ENCODE measurements at regions not wholly inside any gene's neighbourhood (a gene's known extent, or its start where the extent isn't known, plus 50 kb on each side); places are given as distances from the start of the nearest gene placed in this dataset.

GRCh38 chr2:192877159-192877558 is 682.4 kb upstream of the TMEFF2 start:
- Mint-ChIP-seq H3K9me3 (ENCODE audit: insufficient read depth) (no peaks in the 10 kb centered on the region), H3K4me1 (no peaks in the 10 kb centered on the region), H3K27ac (no peak overlapping the region), H3K4me3 (no peak overlapping the region), H3K27me3 (no peaks in the 10 kb centered on the region)
- Histone ChIP-seq H3K4me2 (replicated peaks; ENCODE audit: low read depth, low read length, poor library complexity, severe bottlenecking) (no peak overlapping the region), H4K20me1 (ENCODE audit: control insufficient read depth, insufficient read depth, low read length, poor library complexity, severe bottlenecking) (no peaks in the 10 kb centered on the region), H3K4me3 (ENCODE audit: control extremely low read depth in 1 of 5, extremely low read depth in 1 of 5, insufficient read depth in 1 of 5, low read depth in 2 of 5, low read length in 4 of 5) (no peak overlapping the region), H3K27me3 (replicated peaks in 1 of 4; ENCODE audit: control extremely low read depth in 1 of 4, control insufficient read depth in 3 of 4, insufficient read depth in 4 of 4, low read length in 3 of 4) (no peaks in the 10 kb centered on the region), H3K9ac (ENCODE audit: low read length) (no peak overlapping the region), H3K27ac (ENCODE audit: low read length in 2 of 2) (no peak overlapping the region), H3K4me1 (ENCODE audit: control insufficient read depth in 2 of 2, insufficient read depth in 2 of 2, low read length in 2 of 2) (no peaks in the 10 kb centered on the region), H2AFZ (ENCODE audit: insufficient read depth, low read depth, low read length, poor library complexity, severe bottlenecking) (no peak overlapping the region), H3K9me3 (ENCODE audit: control extremely low read depth in 1 of 3, control insufficient read depth in 2 of 3, insufficient read depth in 1 of 3, low read length in 2 of 3) (no peaks in the 10 kb centered on the region), H3K36me3 (replicated peaks in 1 of 2; ENCODE audit: control extremely low read depth in 1 of 2, control insufficient read depth in 1 of 2, extremely low read depth in 1 of 2, insufficient read depth in 2 of 2, low read length in 1 of 2) (no peaks in the 10 kb centered on the region), H3K79me2 (ENCODE audit: control insufficient read depth, insufficient read depth, low read length) (no peaks in the 10 kb centered on the region)
- intact Hi-C loops (cut with micrococcal nuclease): no loop called here
- ChIA-PET CTCF (no interaction called here), POLR2A (no interaction called here)
- no peak for DNase-seq
- TF ChIP-seq CTCF (IDR thresholded peaks at IDR 0.05) (no peak), EZH2 (IDR thresholded peaks at IDR 0.05; ENCODE audit: borderline replicate concordance, insufficient read depth, low read depth, low read length, poor library complexity, severe bottlenecking) (no peak)
- WGBS (ENCODE audit: insufficient coverage): no CpG with 5 or more reads among the region's 3 CpGs
- ATAC-seq (ENCODE audit: low read depth): no peak

GRCh38 chr2:192876698-192877097 is 682.0 kb upstream of the TMEFF2 start:
- Histone ChIP-seq H3K27me3 (replicated peaks in 1 of 4; ENCODE audit: control extremely low read depth in 1 of 4, control insufficient read depth in 3 of 4, insufficient read depth in 4 of 4, low read length in 3 of 4) (no peaks in the 10 kb centered on the region), H3K4me3 (ENCODE audit: control extremely low read depth in 1 of 5, extremely low read depth in 1 of 5, insufficient read depth in 1 of 5, low read depth in 2 of 5, low read length in 4 of 5) (no peak overlapping the region), H3K4me1 (ENCODE audit: control insufficient read depth in 2 of 2, insufficient read depth in 2 of 2, low read length in 2 of 2) (no peaks in the 10 kb centered on the region), H3K9me3 (ENCODE audit: control extremely low read depth in 1 of 3, control insufficient read depth in 2 of 3, insufficient read depth in 1 of 3, low read length in 2 of 3) (no peaks in the 10 kb centered on the region), H3K4me2 (replicated peaks; ENCODE audit: low read depth, low read length, poor library complexity, severe bottlenecking) (no peak overlapping the region), H3K27ac (ENCODE audit: low read length in 2 of 2) (no peak overlapping the region), H3K36me3 (replicated peaks in 1 of 2; ENCODE audit: control extremely low read depth in 1 of 2, control insufficient read depth in 1 of 2, extremely low read depth in 1 of 2, insufficient read depth in 2 of 2, low read length in 1 of 2) (no peaks in the 10 kb centered on the region), H3K9ac (ENCODE audit: low read length) (no peak overlapping the region), H2AFZ (ENCODE audit: insufficient read depth, low read depth, low read length, poor library complexity, severe bottlenecking) (no peak overlapping the region), H4K20me1 (ENCODE audit: control insufficient read depth, insufficient read depth, low read length, poor library complexity, severe bottlenecking) (no peaks in the 10 kb centered on the region), H3K79me2 (ENCODE audit: control insufficient read depth, insufficient read depth, low read length) (no peaks in the 10 kb centered on the region)
- no peak for ATAC-seq (ENCODE audit: low read depth)
- POLR2A ChIA-PET: no interaction called here
- TF ChIP-seq EZH2 (IDR thresholded peaks at IDR 0.05; ENCODE audit: borderline replicate concordance, insufficient read depth, low read depth, low read length, poor library complexity, severe bottlenecking): no peak
- no peak for TF ChIP-seq CTCF (IDR thresholded peaks at IDR 0.05)
- no peak overlapping the region for H3K27ac Mint-ChIP-seq
- no peak for DNase-seq
- H3K9me3 Mint-ChIP-seq (ENCODE audit: insufficient read depth): no peaks in the 10 kb centered on the region
- no CpG with 5 or more reads among the region's 2 CpGs for WGBS (ENCODE audit: insufficient coverage)
- intact Hi-C loops (cut with micrococcal nuclease): no loop called here
- no peaks in the 10 kb centered on the region for H3K4me1 Mint-ChIP-seq
- CTCF ChIA-PET: no interaction called here
- no peak overlapping the region for H3K4me3 Mint-ChIP-seq
- no peaks in the 10 kb centered on the region for H3K27me3 Mint-ChIP-seq

Measured in B cell (primary cell).